GM23338 (cell line): ENCODE measurements at regions not wholly inside any gene's neighbourhood (a gene's known extent, or its start where the extent isn't known, plus 50 kb on each side); places are given as distances from the start of the nearest gene placed in this dataset.

Experiments used
- ATAC-seq: fragments of 200-7000 bp; cut with Tn5 transposase; 3 replicates; pipeline ENCODE4 v1.9.1; 2020
- DNase-seq: peaks from one replicate; pipeline ENCODE4 v3.0.0-alpha.2; 2015; ENCODE audit warnings: low spot score
- H2AFZ ChIP-seq: fragments of 200-600 bp; sonication (generic); 2 replicates; pipeline ENCODE4 v1.8.0; 2016; ENCODE audit warnings: antibody characterized with exemption, mild to moderate bottlenecking, moderate library complexity
- H3F3A ChIP-seq: fragments of 200-600 bp; sonication (generic); replicated peaks from 2 replicates; pipeline ENCODE4 v1.8.0; 2017; ENCODE audit warnings: antibody characterized with exemption, mixed run types, low read depth
- H3K27ac ChIP-seq: fragments of 200-600 bp; sonication (generic); 2 replicates; pipeline ENCODE4 v1.6.1; 2016; ENCODE audit warnings: low read depth
- H3K27me3 ChIP-seq: fragments of 200-600 bp; sonication (generic); 2 replicates; pipeline ENCODE4 v1.8.0; 2016; ENCODE audit warnings: mild to moderate bottlenecking, mixed run types, moderate library complexity; ENCODE audit not compliant: insufficient read depth
- H3K36me3 ChIP-seq: fragments of 200-600 bp; sonication (generic); 2 replicates; pipeline ENCODE4 v1.8.0; 2016; ENCODE audit warnings: mild to moderate bottlenecking; ENCODE audit not compliant: insufficient read depth
- H3K4me1 ChIP-seq: fragments of 200-600 bp; sonication (generic); 2 replicates; pipeline ENCODE4 v1.8.0; 2016; ENCODE audit warnings: mild to moderate bottlenecking, moderate library complexity; ENCODE audit not compliant: insufficient read depth
- H3K4me2 ChIP-seq: fragments of 200-600 bp; sonication (generic); 2 replicates; pipeline ENCODE4 v1.7.1; 2017; ENCODE audit warnings: mixed run types
- H3K4me3 ChIP-seq: fragments of 200-600 bp; sonication (generic); 2 replicates; pipeline ENCODE4 v1.6.1; 2016; ENCODE audit warnings: mixed run types
- H3K79me2 ChIP-seq: fragments of 200-600 bp; sonication (generic); replicated peaks from 2 replicates; pipeline ENCODE4 v1.8.0; 2017; ENCODE audit warnings: mild to moderate bottlenecking; ENCODE audit not compliant: insufficient read depth
- H3K9me2 ChIP-seq: fragments of 200-600 bp; sonication (generic); 2 replicates; pipeline ENCODE4 v1.8.0; 2017; ENCODE audit not compliant: insufficient read depth
- H4K20me1 ChIP-seq: fragments of 200-600 bp; sonication (generic); replicated peaks from 2 replicates; pipeline ENCODE4 v1.8.0; 2017; ENCODE audit warnings: mild to moderate bottlenecking; ENCODE audit not compliant: insufficient read depth
- H3K27ac Mint-ChIP-seq: 2 replicates; pipeline ENCODE4 v1.8.0; 2020; ENCODE audit warnings: inconsistent platforms, mild to moderate bottlenecking, moderate library complexity, mixed read lengths
- H3K27me3 Mint-ChIP-seq: 3 replicates; pipeline ENCODE4 v1.8.0; 2022; ENCODE audit warnings: low read depth, mild to moderate bottlenecking, moderate library complexity, mixed read lengths, inconsistent platforms; ENCODE audit not compliant: insufficient read depth, poor library complexity
- H3K36me3 Mint-ChIP-seq: 3 replicates; pipeline ENCODE4 v1.8.0; 2021; ENCODE audit warnings: low read depth, mild to moderate bottlenecking, inconsistent platforms, moderate library complexity, mixed read lengths
- H3K4me1 Mint-ChIP-seq: 3 replicates; pipeline ENCODE4 v1.8.0; 2020; ENCODE audit warnings: mild to moderate bottlenecking, inconsistent platforms, mixed read lengths
- H3K4me3 Mint-ChIP-seq: 3 replicates; pipeline ENCODE4 v1.8.0; 2021; ENCODE audit warnings: moderate library complexity, mild to moderate bottlenecking, inconsistent platforms, mixed read lengths
- H3K9me3 Mint-ChIP-seq: 3 replicates; pipeline ENCODE4 v1.8.0; 2020; ENCODE audit warnings: moderate library complexity, mild to moderate bottlenecking, inconsistent platforms, mixed read lengths
- EZH2 ChIP-seq: fragments of 200-600 bp; sonication (generic); IDR thresholded peaks from one replicate; pipeline ENCODE4 v1.8.0; 2017; ENCODE audit warnings: antibody characterized with exemption, mild to moderate bottlenecking, low read depth; ENCODE audit not compliant: unreplicated experiment
- EZH2phosphoT487 ChIP-seq: fragments of 200-600 bp; sonication (generic); IDR thresholded peaks from one replicate; pipeline ENCODE4 v1.8.1; 2018; ENCODE audit warnings: antibody characterized with exemption; ENCODE audit not compliant: unreplicated experiment
- NANOG ChIP-seq: IDR thresholded peaks from 2 replicates; pipeline ENCODE4 v1.6.1; 2016; ENCODE audit warnings: antibody characterized with exemption, borderline replicate concordance
- POLR2AphosphoS5 ChIP-seq: IDR thresholded peaks from 2 replicates; pipeline ENCODE4 v1.6.1; 2016; ENCODE audit warnings: antibody characterized with exemption, low read depth
- ZNF331 ChIP-seq: fragments of 250-450 bp; sonication (Bioruptor Pico); IDR thresholded peaks from 2 replicates; pipeline ENCODE4 v1.5.0; 2020; ENCODE audit warnings: low read depth, mild to moderate bottlenecking, moderate library complexity
- TF ChIP-seq, protein P1 (sequence below): IDR thresholded peaks from 2 replicates; pipeline ENCODE4 v1.6.1; 2016; ENCODE audit warnings: antibody characterized with exemption
- TF ChIP-seq, protein P2 (sequence below): fragments of 250-450 bp; sonication (Bioruptor Pico); IDR thresholded peaks from 2 replicates; pipeline ENCODE4 v1.5.0; 2020; ENCODE audit warnings: mild to moderate bottlenecking, moderate library complexity

DNA sequence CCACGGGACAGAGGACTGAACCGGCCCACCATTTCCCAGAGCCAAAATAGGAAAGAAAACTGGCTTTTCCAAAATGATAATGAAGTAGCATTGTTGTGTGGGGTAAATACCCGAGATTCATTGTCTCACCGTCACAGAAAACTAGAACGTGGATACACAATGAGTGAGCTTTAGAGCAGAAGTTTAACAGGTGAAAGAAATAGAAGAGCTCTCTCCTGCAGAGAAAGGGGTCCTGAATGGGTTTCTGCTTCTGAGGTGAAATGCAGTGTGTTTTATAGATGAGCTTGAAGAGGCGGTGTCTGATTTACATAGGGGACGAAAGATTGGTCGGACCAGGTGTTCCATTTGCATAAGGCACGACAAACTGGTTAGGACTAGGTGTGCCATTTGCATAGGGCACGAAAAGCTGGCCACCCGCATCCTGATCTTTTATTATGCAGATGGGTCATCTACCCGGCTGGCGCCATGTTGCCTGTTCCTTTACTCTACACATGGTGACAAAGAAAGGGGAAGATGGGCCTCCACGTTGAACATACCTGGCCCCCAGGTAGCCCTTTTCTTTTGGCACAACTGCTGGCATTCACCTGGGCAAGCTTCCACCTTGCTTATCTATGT lies 118.1 kb downstream of the ATXN3L start:
- H3K4me1 ChIP-seq: peaks cover 25% of the 10 kb centered on the region
- peak; percentile 75 for DNase-seq
- peak overlapping the region; percentile 99 for H3K27ac ChIP-seq
- ATAC-seq: peak; percentile 46
- peaks cover 32% of the 10 kb centered on the region for H3K4me1 Mint-ChIP-seq
- H3K4me3 ChIP-seq: no peak overlapping the region
- no peaks in the 10 kb centered on the region for H3K36me3 ChIP-seq
- peaks cover 3% of the 10 kb centered on the region; the same call in 2 of the 3 replicates for H3K9me3 Mint-ChIP-seq
- no peaks in the 10 kb centered on the region; the same call in 1 of the 2 replicates for H3F3A ChIP-seq
- no peaks in the 10 kb centered on the region for H3K79me2 ChIP-seq
- peaks cover 8% of the 10 kb centered on the region for H3K36me3 Mint-ChIP-seq
- no peak overlapping the region for H3K4me2 ChIP-seq
- no peak overlapping the region for H2AFZ ChIP-seq
- H3K27me3 Mint-ChIP-seq: peaks cover 8% of the 10 kb centered on the region
- peak overlapping the region; percentile 94 for H3K27ac Mint-ChIP-seq
- no peaks in the 10 kb centered on the region for H3K27me3 ChIP-seq
- no peaks in the 10 kb centered on the region for H4K20me1 ChIP-seq
- TF ChIP-seq POLR2AphosphoS5: peak; percentile 56
- TF ChIP-seq, protein P1, sequence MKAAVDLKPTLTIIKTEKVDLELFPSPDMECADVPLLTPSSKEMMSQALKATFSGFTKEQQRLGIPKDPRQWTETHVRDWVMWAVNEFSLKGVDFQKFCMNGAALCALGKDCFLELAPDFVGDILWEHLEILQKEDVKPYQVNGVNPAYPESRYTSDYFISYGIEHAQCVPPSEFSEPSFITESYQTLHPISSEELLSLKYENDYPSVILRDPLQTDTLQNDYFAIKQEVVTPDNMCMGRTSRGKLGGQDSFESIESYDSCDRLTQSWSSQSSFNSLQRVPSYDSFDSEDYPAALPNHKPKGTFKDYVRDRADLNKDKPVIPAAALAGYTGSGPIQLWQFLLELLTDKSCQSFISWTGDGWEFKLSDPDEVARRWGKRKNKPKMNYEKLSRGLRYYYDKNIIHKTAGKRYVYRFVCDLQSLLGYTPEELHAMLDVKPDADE: no peak
- no peak for TF ChIP-seq EZH2
- no peak overlapping the region for H3K4me3 Mint-ChIP-seq
- no peaks in the 10 kb centered on the region for H3K9me2 ChIP-seq

DNA sequence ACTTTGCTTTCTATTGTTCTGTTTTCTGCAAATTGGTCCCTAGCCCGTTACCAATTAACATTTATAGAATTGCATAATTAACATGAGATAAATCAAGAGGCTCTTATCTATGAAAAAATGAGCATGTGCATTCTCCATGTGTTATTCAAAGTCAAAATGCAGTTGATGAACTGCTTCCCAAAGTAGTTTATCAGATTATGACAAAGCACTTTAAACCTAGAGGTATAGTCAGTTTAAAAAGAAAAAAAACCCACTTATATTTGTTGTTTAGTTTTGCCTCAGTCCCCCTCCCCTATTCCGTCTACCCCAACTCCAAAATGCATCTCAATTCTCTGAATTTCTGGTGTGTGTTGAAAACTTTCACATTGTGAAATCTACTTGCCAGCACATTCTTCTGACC lies 119.5 kb downstream of the ATXN3L start:
- Histone ChIP-seq H4K20me1 (no peaks in the 10 kb centered on the region), H3K4me2 (no peak overlapping the region), H3K9me2 (no peaks in the 10 kb centered on the region), H2AFZ (no peak overlapping the region), H3F3A (no peaks in the 10 kb centered on the region; the same call in 1 of the 2 replicates), H3K36me3 (no peaks in the 10 kb centered on the region), H3K4me3 (no peak overlapping the region), H3K27ac (peak overlapping the region; percentile 99), H3K79me2 (no peaks in the 10 kb centered on the region), H3K27me3 (no peaks in the 10 kb centered on the region), H3K4me1 (peaks cover 25% of the 10 kb centered on the region)
- Mint-ChIP-seq H3K36me3 (peaks cover 8% of the 10 kb centered on the region; the same call in 2 of the 3 replicates), H3K4me1 (peaks cover 32% of the 10 kb centered on the region), H3K9me3 (peaks cover 3% of the 10 kb centered on the region; the same call in 2 of the 3 replicates), H3K4me3 (no peak overlapping the region), H3K27ac (peak overlapping the region; percentile 97), H3K27me3 (peaks cover 8% of the 10 kb centered on the region)
- no peak for TF ChIP-seq EZH2phosphoT487
- no peak for TF ChIP-seq NANOG
- TF ChIP-seq ZNF331: no peak
- TF ChIP-seq, protein P2, sequence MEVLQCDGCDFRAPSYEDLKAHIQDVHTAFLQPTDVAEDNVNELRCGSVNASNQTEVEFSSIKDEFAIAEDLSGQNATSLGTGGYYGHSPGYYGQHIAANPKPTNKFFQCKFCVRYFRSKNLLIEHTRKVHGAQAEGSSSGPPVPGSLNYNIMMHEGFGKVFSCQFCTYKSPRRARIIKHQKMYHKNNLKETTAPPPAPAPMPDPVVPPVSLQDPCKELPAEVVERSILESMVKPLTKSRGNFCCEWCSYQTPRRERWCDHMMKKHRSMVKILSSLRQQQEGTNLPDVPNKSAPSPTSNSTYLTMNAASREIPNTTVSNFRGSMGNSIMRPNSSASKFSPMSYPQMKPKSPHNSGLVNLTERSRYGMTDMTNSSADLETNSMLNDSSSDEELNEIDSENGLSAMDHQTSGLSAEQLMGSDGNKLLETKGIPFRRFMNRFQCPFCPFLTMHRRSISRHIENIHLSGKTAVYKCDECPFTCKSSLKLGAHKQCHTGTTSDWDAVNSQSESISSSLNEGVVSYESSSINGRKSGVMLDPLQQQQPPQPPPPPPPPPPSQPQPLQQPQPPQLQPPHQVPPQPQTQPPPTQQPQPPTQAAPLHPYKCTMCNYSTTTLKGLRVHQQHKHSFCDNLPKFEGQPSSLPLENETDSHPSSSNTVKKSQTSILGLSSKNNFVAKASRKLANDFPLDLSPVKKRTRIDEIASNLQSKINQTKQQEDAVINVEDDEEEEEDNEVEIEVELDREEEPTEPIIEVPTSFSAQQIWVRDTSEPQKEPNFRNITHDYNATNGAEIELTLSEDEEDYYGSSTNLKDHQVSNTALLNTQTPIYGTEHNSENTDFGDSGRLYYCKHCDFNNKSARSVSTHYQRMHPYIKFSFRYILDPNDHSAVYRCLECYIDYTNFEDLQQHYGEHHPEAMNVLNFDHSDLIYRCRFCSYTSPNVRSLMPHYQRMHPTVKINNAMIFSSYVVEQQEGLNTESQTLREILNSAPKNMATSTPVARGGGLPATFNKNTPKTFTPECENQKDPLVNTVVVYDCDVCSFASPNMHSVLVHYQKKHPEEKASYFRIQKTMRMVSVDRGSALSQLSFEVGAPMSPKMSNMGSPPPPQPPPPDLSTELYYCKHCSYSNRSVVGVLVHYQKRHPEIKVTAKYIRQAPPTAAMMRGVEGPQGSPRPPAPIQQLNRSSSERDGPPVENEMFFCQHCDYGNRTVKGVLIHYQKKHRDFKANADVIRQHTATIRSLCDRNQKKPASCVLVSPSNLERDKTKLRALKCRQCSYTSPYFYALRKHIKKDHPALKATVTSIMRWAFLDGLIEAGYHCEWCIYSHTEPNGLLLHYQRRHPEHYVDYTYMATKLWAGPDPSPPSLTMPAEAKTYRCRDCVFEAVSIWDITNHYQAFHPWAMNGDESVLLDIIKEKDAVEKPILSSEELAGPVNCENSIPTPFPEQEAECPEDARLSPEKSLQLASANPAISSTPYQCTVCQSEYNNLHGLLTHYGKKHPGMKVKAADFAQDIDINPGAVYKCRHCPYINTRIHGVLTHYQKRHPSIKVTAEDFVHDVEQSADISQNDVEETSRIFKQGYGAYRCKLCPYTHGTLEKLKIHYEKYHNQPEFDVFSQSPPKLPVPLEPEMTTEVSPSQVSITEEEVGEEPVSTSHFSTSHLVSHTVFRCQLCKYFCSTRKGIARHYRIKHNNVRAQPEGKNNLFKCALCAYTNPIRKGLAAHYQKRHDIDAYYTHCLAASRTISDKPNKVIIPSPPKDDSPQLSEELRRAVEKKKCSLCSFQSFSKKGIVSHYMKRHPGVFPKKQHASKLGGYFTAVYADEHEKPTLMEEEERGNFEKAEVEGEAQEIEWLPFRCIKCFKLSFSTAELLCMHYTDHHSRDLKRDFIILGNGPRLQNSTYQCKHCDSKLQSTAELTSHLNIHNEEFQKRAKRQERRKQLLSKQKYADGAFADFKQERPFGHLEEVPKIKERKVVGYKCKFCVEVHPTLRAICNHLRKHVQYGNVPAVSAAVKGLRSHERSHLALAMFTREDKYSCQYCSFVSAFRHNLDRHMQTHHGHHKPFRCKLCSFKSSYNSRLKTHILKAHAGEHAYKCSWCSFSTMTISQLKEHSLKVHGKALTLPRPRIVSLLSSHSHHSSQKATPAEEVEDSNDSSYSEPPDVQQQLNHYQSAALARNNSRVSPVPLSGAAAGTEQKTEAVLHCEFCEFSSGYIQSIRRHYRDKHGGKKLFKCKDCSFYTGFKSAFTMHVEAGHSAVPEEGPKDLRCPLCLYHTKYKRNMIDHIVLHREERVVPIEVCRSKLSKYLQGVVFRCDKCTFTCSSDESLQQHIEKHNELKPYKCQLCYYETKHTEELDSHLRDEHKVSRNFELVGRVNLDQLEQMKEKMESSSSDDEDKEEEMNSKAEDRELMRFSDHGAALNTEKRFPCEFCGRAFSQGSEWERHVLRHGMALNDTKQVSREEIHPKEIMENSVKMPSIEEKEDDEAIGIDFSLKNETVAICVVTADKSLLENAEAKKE (CRISPR knock-in tag): no peak
- DNase-seq (no peak), ATAC-seq (no peak)
